Right forelimb (tissue), 1 donor: ENCODE measurements at regions not wholly inside any gene's neighbourhood (a gene's known extent, or its start where the extent isn't known, plus 50 kb on each side); places are given as distances from the start of the nearest gene placed in this dataset.
"Not testable (repeated sequence)": the region's sequence is repeated elsewhere in the genome, so short reads cannot be mapped to it uniquely, and the experiment has no call there.

Source experiments
- DNase-seq: peaks from one replicate; pipeline ENCODE4 v3.0.0-alpha.2; 2018

DNA sequence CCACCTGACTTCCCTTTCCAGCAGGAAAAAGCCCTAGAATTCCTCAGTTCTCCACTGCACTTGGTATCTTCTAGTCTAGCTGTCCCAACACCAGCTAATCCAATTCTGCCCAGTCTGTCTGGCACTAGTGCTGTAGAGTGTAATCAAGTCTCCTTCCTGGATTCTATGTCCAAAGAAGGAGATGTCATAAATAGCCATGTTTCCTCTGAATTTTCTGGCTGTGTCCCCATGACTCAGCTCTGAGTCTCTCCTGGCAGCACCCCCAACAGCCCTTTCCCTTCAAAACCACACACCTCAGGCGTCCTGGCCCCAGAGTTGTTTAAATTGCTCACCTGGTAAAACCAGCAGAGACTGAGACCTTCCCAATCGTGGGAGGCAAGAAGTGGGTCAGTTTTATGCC lies 197.2 kb downstream of the GRXCR1 start:
- DNase-seq: no peak

DNA sequence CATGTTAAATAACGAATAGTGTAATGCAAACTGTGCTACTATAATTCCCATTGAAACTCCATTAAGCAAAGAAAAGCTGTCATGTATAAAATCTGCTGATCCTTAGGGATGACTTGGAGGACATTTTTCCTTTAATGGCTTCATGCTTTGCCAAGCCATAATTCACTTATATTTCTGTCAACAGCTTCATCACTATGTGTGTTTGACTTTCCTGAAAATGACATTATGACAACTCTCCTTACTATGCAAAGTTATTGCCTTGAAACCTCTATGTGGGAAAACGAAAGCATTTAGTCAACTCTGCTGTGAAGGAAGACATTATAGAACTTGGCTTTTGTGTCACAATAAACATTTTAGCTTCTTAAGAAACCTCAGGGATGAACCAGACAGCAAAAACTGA lies 210.5 kb downstream of the GRXCR1 start:
- DNase-seq: no peak

- no peak for DNase-seq
Observed at GRCh38 chr4:43112139-43112538, 219.6 kb downstream of the GRXCR1 start.

GRCh38 chr4:43113196-43113595 lies 220.7 kb downstream of the GRXCR1 start:
- no peak for DNase-seq

DNA sequence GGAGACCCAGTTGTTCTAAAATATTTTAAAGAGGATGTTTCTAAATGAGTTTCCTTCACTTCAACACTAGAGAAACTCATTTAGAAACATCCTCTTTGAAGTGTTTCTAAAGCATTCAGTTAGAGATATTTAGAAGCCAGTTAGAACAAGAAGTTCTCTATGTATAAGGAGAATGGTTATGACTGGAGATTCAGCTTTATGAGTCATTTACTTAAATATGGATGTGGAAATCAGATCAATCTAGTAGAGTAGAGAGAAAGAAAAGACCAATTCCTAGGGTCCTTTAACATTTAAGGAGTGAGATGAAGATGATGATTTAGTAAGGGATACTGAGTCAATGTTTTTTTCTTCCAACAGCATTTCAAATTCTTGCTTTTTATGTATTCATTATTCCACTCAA lies 234.1 kb downstream of the GRXCR1 start:
- DNase-seq: no peak

GRCh38 chr4:43130228-43131021 lies 237.9 kb downstream of the GRXCR1 start:
- DNase-seq: no peak

GRCh38 chr4:43132010-43132582 lies 239.6 kb downstream of the GRXCR1 start:
- peak; percentile 73 for DNase-seq

DNA sequence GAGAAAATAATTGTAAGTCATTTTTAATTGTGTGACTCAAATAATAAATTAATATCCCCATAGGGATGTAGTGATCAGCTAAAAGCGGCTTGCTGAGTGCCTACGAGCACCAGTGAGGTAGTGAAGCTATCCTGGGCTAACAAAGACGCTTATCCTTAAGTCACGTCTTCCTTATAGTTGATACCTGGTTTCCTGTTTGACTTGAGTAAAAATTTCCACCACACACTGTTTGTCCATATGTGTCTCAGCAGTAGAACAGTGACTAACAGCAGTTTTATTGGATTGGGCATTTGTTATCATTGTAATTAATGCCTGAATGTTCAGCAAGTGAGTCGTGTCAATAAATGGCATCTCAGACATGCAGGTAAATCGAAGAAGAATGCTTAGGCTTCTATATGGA lies 241.1 kb downstream of the GRXCR1 start:
- no peak for DNase-seq

DNA sequence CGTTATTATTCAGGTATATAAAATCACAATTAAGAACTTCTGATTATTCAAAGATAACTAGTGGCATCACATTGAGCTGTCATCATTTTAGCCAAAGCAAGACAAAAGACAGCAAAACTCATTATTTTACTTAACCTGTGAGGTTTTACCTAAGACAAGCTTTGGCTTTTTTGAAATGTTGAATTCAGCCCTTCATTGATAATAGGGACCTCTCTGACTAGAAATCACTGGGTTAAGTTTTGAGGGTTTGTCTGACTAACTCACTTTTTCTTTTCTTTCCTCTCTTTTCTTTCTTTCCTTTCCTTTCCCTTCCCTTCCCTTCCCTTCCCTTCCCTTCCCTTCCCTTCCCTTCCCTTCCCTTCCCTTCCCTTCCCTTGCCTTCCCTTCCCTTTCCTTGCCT lies 244.2 kb downstream of the GRXCR1 start:
- DNase-seq: no peak

DNA sequence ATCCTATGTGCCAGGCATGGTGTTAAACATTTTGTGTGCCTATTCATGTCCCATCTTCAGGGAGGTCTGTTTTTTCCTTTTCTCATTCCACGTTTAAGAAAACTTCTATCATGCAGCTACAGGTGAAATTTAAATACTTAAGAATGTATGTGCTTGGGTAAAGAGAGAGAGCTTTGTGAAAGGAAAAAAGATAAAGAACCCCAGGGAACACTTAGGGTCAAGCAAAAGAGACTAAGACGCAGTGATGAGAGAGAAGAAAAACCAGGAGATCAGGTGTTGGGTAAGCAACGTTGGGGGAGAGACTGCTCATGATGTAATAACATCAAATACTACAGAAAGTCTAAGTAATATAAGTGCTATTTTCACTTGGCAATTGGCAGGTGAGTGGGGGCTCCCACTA lies 253.7 kb downstream of the GRXCR1 start:
- DNase-seq: no peak

DNA sequence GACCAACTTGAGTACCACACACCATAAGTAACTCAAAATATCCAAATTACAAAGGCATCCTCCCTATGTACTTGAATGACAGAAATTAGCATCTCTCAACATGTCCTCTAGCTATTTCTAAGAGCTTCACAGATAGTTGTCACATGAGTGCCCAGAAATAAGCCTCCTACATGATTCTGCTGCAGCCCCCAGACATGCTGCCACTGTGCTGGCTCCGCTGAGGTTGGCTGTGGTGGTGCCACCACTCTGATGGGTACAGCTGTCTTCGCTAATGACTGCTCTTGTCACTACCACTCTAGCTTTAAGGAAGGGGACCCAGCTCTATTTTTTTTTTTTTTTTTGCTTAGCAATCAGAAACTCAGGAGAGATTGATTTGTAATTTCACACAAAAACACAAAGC lies 256.0 kb downstream of the GRXCR1 start:
- no peak for DNase-seq

DNA sequence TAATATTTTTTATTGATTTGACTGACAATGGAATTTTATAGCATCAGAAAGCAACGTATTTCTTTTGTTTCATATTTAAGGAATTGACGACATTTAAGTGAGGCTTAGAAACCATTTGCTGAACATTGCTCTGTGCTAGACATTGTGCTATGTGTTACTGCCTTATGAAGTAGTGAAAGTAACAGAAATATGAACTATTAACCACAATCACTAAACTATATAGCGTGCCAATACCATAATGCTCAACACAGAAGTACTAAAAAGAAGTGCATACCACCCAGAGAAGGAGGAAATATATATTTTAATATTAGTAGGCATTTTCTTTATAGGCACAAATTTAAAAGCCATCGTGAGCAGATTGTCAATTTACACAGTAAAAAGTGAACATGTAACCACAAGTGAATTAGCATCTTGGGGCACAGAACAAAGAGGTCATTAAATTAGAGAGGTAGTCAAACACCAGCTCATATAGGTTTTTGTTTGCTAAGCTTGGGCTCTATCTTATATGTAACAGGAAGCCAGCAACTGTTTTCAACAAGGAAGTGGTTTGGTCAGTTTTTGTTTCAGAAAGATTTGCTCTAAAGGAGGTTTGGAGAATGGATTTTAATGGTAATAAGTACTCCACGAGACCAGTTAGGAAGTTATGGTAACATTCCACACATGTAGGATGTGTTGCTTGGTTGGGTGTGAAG lies 270.7 kb downstream of the GRXCR1 start:
- DNase-seq: no peak

- no peak for DNase-seq
Observed at GRCh38 chr4:43189741-43190140, 297.2 kb downstream of the GRXCR1 start.

- DNase-seq: not testable (repeated sequence)
Observed at GRCh38 chr4:43212576-43212975, 320.1 kb downstream of the GRXCR1 start.

DNA sequence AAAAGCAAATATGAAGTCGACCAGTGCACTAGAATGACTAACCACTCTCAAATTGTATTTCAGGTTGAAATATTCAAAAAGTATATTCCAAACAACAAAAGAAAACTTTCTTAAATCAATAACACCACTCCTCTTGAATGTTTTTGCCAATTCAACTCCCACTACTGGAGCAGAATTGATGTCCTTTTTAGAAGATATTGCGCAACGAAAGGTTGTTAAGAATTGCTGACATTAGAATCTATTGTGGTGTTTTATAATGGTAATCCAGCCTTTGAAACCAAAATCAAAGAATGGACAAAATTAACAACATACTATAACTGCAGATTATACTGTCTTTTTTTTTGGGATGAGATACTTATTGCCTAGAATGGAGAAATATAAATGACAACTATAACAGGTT lies 331.3 kb downstream of the GRXCR1 start:
- DNase-seq: no peak

- DNase-seq: no peak
Observed at GRCh38 chr4:43224559-43224958, 332.0 kb downstream of the GRXCR1 start.

- no peak for DNase-seq
Observed at GRCh38 chr4:43233321-43233720, 340.8 kb downstream of the GRXCR1 start.

DNA sequence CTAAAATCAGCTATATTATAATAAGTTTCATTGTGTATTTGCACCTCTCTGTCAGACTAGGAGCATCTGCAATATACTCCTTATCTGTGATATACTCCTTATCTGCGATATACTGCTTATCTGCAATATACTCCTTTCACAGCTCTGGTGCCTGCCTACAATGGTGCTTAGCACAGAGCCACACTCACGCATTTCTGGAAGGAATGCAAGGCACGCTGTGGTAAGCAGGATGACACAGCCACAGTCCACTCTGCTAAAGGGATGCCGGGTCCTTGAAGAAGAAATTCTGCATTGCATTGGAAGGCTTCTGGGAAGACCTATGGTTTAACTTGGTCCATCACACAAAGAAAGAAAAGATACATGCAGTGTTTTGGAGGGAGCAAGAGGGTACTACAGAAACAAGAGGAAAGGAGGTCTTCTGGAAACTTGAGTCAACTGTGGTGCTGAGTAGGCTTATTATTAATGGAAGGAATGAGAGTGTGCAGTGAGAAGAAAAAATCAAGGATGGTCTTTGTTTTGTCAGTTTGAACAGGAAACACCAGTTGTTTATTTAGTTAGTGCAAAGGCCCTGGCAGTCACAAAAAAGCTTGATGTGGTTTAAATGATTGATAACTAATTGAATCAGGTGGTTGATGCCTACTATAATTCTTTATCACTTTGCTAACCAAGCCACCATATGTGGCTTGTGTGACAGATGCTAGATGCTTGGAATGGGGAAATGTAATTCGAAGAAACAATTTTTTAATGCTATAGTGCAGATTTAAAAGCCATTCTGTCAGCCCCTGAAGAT lies 342.3 kb downstream of the GRXCR1 start:
- DNase-seq: no peak

DNA sequence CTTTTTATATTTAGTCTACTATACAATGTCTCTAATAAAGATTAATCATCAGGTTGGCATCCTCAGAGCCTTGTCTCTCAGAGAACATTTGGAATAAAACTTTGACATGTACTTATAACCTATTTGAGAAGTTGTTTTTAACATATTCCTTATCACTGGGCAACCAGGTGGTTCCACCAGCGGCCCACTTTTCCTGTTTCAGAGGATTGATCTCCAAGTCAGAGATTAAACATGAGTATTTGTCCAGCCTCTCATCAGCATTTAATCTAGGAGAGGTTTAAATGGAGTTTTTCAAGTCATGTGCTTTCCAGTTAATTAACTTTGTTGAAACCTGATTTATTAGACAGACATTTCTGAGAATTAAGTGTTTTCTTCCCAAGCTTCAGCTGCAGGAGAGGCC lies 345.5 kb downstream of the GRXCR1 start:
- DNase-seq: no peak

DNA sequence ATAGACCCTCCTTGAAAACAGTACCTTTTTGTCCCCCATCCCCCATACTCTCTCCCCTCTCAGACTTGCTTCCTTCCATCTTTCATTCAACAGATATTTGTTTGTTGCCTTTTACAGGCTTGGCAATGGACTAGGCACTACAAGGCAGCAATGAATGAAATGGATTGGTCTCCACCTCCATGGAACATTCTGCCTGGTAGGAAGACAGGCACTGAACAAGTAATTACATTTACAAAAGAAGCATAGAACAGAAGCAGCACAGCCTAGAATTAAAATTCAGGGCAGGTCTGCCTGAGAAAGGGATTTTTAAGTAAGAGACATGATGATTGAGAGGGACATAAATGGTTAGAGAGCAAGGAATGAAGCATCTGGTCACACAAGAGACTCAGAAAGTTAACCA lies 346.1 kb downstream of the GRXCR1 start:
- DNase-seq: no peak

DNA sequence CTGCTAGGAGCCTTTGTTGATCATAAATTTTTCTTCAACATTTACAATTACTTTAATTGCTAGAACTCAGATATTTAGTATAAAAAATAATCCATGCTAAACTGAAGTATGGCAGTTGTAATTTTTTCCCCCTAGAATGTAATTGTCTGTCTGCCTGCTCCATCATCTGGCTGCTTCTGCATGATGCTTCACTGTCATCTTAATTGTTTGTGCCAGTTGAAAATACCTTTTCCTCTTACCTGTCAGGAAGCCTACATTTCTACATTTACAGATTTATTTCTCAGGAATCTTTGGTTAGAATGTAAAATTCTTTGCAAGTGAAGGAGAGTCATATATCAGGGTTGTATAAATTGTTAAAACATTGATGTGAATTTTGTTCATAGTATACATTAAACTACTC lies 348.6 kb downstream of the GRXCR1 start:
- DNase-seq: no peak

GRCh38 chr4:43242606-43243005 lies 350.1 kb downstream of the GRXCR1 start:
- no peak for DNase-seq

- DNase-seq: no peak
Observed at GRCh38 chr4:43243433-43244116, 351.1 kb downstream of the GRXCR1 start.
